H9 (cell line): ENCODE measurements at regions not wholly inside any gene's neighbourhood (a gene's known extent, or its start where the extent isn't known, plus 50 kb on each side); places are given as distances from the start of the nearest gene placed in this dataset.

Source experiments
- DNase-seq: peaks from one replicate; pipeline ENCODE4 v3.0.0-alpha.2; 2017
- H2AFZ ChIP-seq: one replicate; pipeline ENCODE4 v1.6.1; 2013; ENCODE audit warnings: mild to moderate bottlenecking, low read length, control low read depth, moderate library complexity
- H2AK5ac ChIP-seq: 2 replicates; pipeline ENCODE4 v1.6.1; 2013; ENCODE audit warnings: low read length, control low read depth, mixed read lengths; ENCODE audit not compliant: insufficient read length
- H2BK120ac ChIP-seq: one replicate; pipeline ENCODE4 v1.6.1; 2013; ENCODE audit warnings: low read depth, mild to moderate bottlenecking, low read length, control low read depth, inconsistent platforms; ENCODE audit not compliant: poor library complexity, severe bottlenecking
- H2BK12ac ChIP-seq: 2 replicates; pipeline ENCODE4 v1.6.1; 2013; ENCODE audit warnings: low read length, control low read depth, mixed read lengths, low read depth; ENCODE audit not compliant: insufficient read length
- H2BK15ac ChIP-seq: 2 replicates; pipeline ENCODE4 v1.6.1; 2013; ENCODE audit warnings: low read depth, low read length, control low read depth
- H2BK20ac ChIP-seq: one replicate; pipeline ENCODE4 v1.6.1; 2013; ENCODE audit warnings: low read depth, mild to moderate bottlenecking, low read length, control low read depth, inconsistent platforms; ENCODE audit not compliant: poor library complexity, severe bottlenecking
- H2BK5ac ChIP-seq: 2 replicates; pipeline ENCODE4 v1.6.1; 2013; ENCODE audit warnings: low read length, control low read depth, mixed read lengths; ENCODE audit not compliant: insufficient read length
- H3K14ac ChIP-seq: 2 replicates; pipeline ENCODE4 v1.6.1; 2013; ENCODE audit warnings: low read length, control low read depth; ENCODE audit not compliant: insufficient read depth
- H3K18ac ChIP-seq: 2 replicates; pipeline ENCODE4 v1.6.1; 2013; ENCODE audit warnings: low read depth, mild to moderate bottlenecking, mixed read lengths, low read length, control low read depth; ENCODE audit not compliant: insufficient read length
- H3K23ac ChIP-seq: 2 replicates; pipeline ENCODE4 v1.6.1; 2013; ENCODE audit warnings: low read length, control low read depth, mixed read lengths, low read depth; ENCODE audit not compliant: insufficient read length
- H3K23me2 ChIP-seq: 2 replicates; pipeline ENCODE4 v1.6.1; 2013; ENCODE audit warnings: low read depth, mild to moderate bottlenecking, mixed read lengths, low read length, control low read depth; ENCODE audit not compliant: insufficient read length, poor library complexity, severe bottlenecking
- H3K27ac ChIP-seq: 2 replicates; pipeline ENCODE4 v1.5.1; 2013; ENCODE audit warnings: low read length, control low read depth, mixed read lengths, low read depth; ENCODE audit not compliant: insufficient read length
- H3K27me3 ChIP-seq: 2 replicates; pipeline ENCODE4 v1.6.1; 2013; ENCODE audit warnings: low read length, control low read depth, inconsistent platforms; ENCODE audit not compliant: insufficient read depth
- H3K4ac ChIP-seq: 2 replicates; pipeline ENCODE4 v1.6.1; 2013; ENCODE audit warnings: low read depth, mild to moderate bottlenecking, control low read depth, inconsistent platforms, low read length, moderate library complexity
- H3K4me1 ChIP-seq: 2 replicates; pipeline ENCODE4 v1.6.1; 2013; ENCODE audit warnings: low read length, control low read depth, inconsistent platforms; ENCODE audit not compliant: insufficient read depth
- H3K4me2 ChIP-seq: 2 replicates; pipeline ENCODE4 v1.6.1; 2013; ENCODE audit warnings: low read length, control low read depth, mixed read lengths; ENCODE audit not compliant: insufficient read length, insufficient read depth
- H3K56ac ChIP-seq: 2 replicates; pipeline ENCODE4 v1.6.1; 2013; ENCODE audit warnings: low read depth, mild to moderate bottlenecking, mixed read lengths, low read length, control low read depth; ENCODE audit not compliant: insufficient read length
- H3K79me1 ChIP-seq: 2 replicates; pipeline ENCODE4 v1.6.1; 2013; ENCODE audit warnings: low read depth, mild to moderate bottlenecking, moderate library complexity, low read length, control low read depth, inconsistent platforms; ENCODE audit not compliant: insufficient read depth, poor library complexity, severe bottlenecking
- H3K79me2 ChIP-seq: 2 replicates; pipeline ENCODE4 v1.6.1; 2013; ENCODE audit warnings: low read length, control low read depth, inconsistent platforms; ENCODE audit not compliant: insufficient read depth
- H3K9ac ChIP-seq: 2 replicates; pipeline ENCODE4 v1.6.1; 2013; ENCODE audit warnings: low read length, control low read depth, mixed read lengths; ENCODE audit not compliant: insufficient read length; ENCODE audit errors: extremely low read depth
- H3K9me3 ChIP-seq: one replicate; pipeline ENCODE4 v1.6.1; 2013; ENCODE audit warnings: low read depth, low read length, inconsistent platforms; ENCODE audit not compliant: control insufficient read depth
- H3T11ph ChIP-seq: one replicate; pipeline ENCODE4 v1.6.1; 2013; ENCODE audit warnings: mild to moderate bottlenecking, low read length, control low read depth, inconsistent platforms
- H4K20me1 ChIP-seq: one replicate; pipeline ENCODE4 v1.6.1; 2013; ENCODE audit not compliant: control insufficient read depth, insufficient read length, insufficient read depth
- H4K5ac ChIP-seq: 2 replicates; pipeline ENCODE4 v1.6.1; 2013; ENCODE audit warnings: low read depth, mild to moderate bottlenecking, mixed read lengths, low read length, control low read depth; ENCODE audit not compliant: insufficient read length
- H4K8ac ChIP-seq: replicated peaks from 2 replicates; pipeline ENCODE4 v1.6.1; 2013; ENCODE audit warnings: low read length, control low read depth, mixed read lengths, low read depth; ENCODE audit not compliant: insufficient read length
- H4K91ac ChIP-seq: 2 replicates; pipeline ENCODE4 v1.6.1; 2013; ENCODE audit warnings: low read depth, mild to moderate bottlenecking, moderate library complexity, mixed read lengths, low read length, control low read depth; ENCODE audit not compliant: insufficient read length
- H3K27ac Mint-ChIP-seq, 3 experiments: 2 replicates in 2 of 3; 3 replicates in 1 of 3; pipeline ENCODE4 v1.8.0; 2020 to 2021; ENCODE audit warnings: mixed read lengths in 3 of 3, mild to moderate bottlenecking in 1 of 3, moderate library complexity in 1 of 3
- H3K27me3 Mint-ChIP-seq: 2 replicates; pipeline ENCODE4 v1.8.0; 2021; ENCODE audit warnings: low read depth, mild to moderate bottlenecking, moderate library complexity, mixed read lengths
- H3K36me3 Mint-ChIP-seq, 3 experiments: 2 replicates in 2 of 3; 3 replicates in 1 of 3; pipeline ENCODE4 v1.8.0; 2020 to 2021; ENCODE audit warnings: low read depth in 3 of 3, mixed read lengths in 3 of 3; ENCODE audit not compliant: insufficient read depth in 1 of 3
- H3K4me1 Mint-ChIP-seq, 2 experiments: 2 replicates each; pipeline ENCODE4 v1.8.0; 2020; ENCODE audit warnings: mixed read lengths in 2 of 2
- H3K4me3 Mint-ChIP-seq, 2 experiments: 2 replicates in 1 of 2; 3 replicates in 1 of 2; pipeline ENCODE4 v1.8.0; 2020 to 2021; ENCODE audit warnings: mild to moderate bottlenecking in 2 of 2, mixed read lengths in 2 of 2, moderate library complexity in 1 of 2
- H3K9me3 Mint-ChIP-seq, 2 experiments: 2 replicates in 1 of 2; 3 replicates in 1 of 2; pipeline ENCODE4 v1.8.0; 2020; ENCODE audit warnings: mild to moderate bottlenecking in 2 of 2, mixed read lengths in 2 of 2, moderate library complexity in 1 of 2
- CTCF ChIP-seq: fragments of 200-600 bp; sonication (generic); conservative IDR thresholded peaks from 3 replicates; pipeline ENCODE4 v1.8.0; 2021; ENCODE audit warnings: antibody characterized with exemption, mild to moderate bottlenecking
- WGBS: extraction: QIAGEN DNeasy Blood & Tissue Kit; methylation state at CpG from one replicate; pipeline ENCODE4 v1.1.7; 2013; ENCODE audit warnings: missing lambda C conversion rate, low lambda C conversion rate, mixed read lengths; ENCODE audit not compliant: insufficient read length; ENCODE audit errors: extremely low coverage; 5-methylcytosine and 5-hydroxymethylcytosine counted together

GRCh38 chr5:159737263-159737662 is 179.0 kb upstream of the ADRA1B start:
- H3K79me2 ChIP-seq = no peaks in the 10 kb centered on the region
- no peak overlapping the region for H3K56ac ChIP-seq
- H3K27me3 Mint-ChIP-seq = no peaks in the 10 kb centered on the region; the same call in 1 of the 2 replicates
- no peaks in the 10 kb centered on the region; the same call in 1 of the 2 replicates for H3K4me1 ChIP-seq
- no peak overlapping the region for H2BK20ac ChIP-seq
- H2AK5ac ChIP-seq = no peak overlapping the region
- no peaks in the 10 kb centered on the region for H3K23me2 ChIP-seq
- no CpG with 5 or more reads among the region's 5 CpGs for WGBS
- peaks cover 9 to 11% of the 10 kb centered on the region in 2 experiments for H3K4me1 Mint-ChIP-seq
- H2BK120ac ChIP-seq = no peak overlapping the region
- no peak overlapping the region for H4K91ac ChIP-seq
- H3K9me3 Mint-ChIP-seq = peaks cover 0 to 5% of the 10 kb centered on the region in 2 experiments; a peak in 2 of 5 replicates
- no peak overlapping the region for H3K9ac ChIP-seq
- H3K4me3 Mint-ChIP-seq = no peak overlapping the region
- no peak overlapping the region for H3K4ac ChIP-seq
- no peak overlapping the region for H3T11ph ChIP-seq
- no peak overlapping the region for H2AFZ ChIP-seq
- H3K4me2 ChIP-seq = no peak overlapping the region
- no peak overlapping the region for H3K27ac ChIP-seq
- no peak overlapping the region for H2BK12ac ChIP-seq
- no peak overlapping the region for H2BK5ac ChIP-seq
- no peaks in the 10 kb centered on the region for H3K27me3 ChIP-seq
- no peak for DNase-seq
- no peak overlapping the region for H3K14ac ChIP-seq
- H4K20me1 ChIP-seq = no peaks in the 10 kb centered on the region
- H4K8ac ChIP-seq = no peak overlapping the region
- no peaks in the 10 kb centered on the region for H3K9me3 ChIP-seq
- no peak overlapping the region for H2BK15ac ChIP-seq
- no peak overlapping the region for H3K27ac Mint-ChIP-seq
- TF ChIP-seq CTCF = no peak
- no peak overlapping the region for H4K5ac ChIP-seq
- H3K36me3 Mint-ChIP-seq = no peaks in the 10 kb centered on the region
- H3K79me1 ChIP-seq = no peaks in the 10 kb centered on the region
- no peak overlapping the region for H3K18ac ChIP-seq
- no peak overlapping the region for H3K23ac ChIP-seq
